ENCODE measurements at regions not wholly inside any gene's neighbourhood (a gene's known extent, or its start where the extent isn't known, plus 50 kb on each side); places are given as distances from the start of the nearest gene placed in this dataset.

GRCh38 chr6:90764001-90764400 lies 177.1 kb upstream of the MAP3K7 start:
- DNase-seq (ENCODE audit: low spot score) = no peak

GRCh38 chr6:90759664-90760063 lies 172.8 kb upstream of the MAP3K7 start:
- DNase-seq (ENCODE audit: low spot score) = no peak

- no peak for DNase-seq (ENCODE audit: low spot score)
Measured at GRCh38 chr6:90758741-90759140, 171.9 kb upstream of the MAP3K7 start.

GRCh38 chr6:90753820-90754643 lies 167.2 kb upstream of the MAP3K7 start:
- DNase-seq (ENCODE audit: low spot score) = no peak

GRCh38 chr6:90739802-90740201 lies 152.9 kb upstream of the MAP3K7 start:
- no peak for DNase-seq (ENCODE audit: low spot score)

DNA sequence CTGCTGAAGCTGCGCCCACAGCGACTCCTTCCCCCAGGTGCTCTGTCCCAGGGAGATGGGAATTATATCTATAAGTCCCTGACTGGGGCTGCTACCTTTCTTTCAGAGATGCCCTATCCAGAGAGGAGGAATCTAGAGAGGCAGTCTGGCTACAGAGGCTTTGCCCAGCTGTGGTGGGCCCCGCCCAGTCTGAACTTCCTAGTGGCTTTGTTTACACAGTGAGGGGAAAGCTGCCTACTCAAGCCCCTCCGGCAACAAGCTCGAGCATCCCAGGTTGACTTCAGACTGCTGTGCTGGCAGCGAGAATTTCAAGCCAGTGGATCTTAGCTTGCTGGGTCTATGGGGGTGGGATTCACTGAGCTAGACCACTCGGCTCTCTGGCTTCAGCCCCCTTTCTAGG lies 152.5 kb upstream of the MAP3K7 start:
- DNase-seq (ENCODE audit: low spot score) = no peak

DNA sequence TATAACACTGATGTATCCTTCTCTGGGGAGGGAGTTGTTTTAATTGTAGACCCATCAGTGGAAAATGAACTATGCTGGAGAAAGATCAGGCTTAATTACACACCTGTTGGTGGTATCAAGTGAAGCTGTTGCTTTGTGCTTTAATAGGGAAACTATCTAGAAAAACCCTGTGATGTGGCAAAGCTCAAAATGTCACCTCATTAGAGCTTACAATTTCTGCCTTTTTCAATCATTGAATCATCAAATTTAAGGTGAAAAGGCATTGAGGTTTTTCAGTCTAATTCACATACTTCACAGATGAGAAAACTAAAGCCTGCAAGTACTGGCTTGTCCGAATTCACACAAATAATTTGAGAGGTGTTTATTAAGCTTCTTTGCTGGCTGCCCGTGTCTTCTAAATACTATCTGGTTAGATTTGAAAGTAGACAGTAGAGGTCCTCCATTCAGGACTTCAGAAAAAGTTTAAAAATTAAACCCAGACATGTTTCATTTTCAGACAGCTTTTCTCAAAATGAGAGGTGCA lies 143.3 kb upstream of the MAP3K7 start:
- DNase-seq (ENCODE audit: low spot score) = no peak

DNA sequence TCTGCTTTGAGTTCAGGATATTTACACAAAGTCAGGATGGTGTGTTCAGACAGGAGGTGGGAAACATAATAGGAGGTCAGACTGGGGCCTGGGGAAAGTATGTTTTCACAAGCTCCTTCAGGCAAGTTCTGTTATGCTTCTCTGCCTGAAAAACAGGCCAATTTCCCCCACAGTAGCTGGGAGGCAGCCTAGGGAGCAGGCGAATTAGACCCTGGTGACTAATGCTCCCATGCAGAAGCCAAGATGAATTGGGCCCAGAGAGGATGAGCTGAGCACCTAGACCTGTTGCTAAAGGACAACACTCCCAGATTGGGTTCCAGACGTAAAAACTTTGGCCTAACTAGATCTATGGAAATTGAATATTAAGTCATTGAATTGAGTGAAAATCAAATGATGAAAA lies 142.2 kb upstream of the MAP3K7 start:
- DNase-seq (ENCODE audit: low spot score) = no peak

- no peak for DNase-seq (ENCODE audit: low spot score)
Measured at GRCh38 chr6:90722648-90723047, 135.8 kb upstream of the MAP3K7 start.

GRCh38 chr6:90720404-90720803 lies 133.5 kb upstream of the MAP3K7 start:
- DNase-seq (ENCODE audit: low spot score) = no peak

GRCh38 chr6:90719321-90720195 lies 132.7 kb upstream of the MAP3K7 start:
- DNase-seq (ENCODE audit: low spot score) = no peak

- DNase-seq (ENCODE audit: low spot score) = no peak
Measured at GRCh38 chr6:90716376-90716775, 129.5 kb upstream of the MAP3K7 start.

DNA sequence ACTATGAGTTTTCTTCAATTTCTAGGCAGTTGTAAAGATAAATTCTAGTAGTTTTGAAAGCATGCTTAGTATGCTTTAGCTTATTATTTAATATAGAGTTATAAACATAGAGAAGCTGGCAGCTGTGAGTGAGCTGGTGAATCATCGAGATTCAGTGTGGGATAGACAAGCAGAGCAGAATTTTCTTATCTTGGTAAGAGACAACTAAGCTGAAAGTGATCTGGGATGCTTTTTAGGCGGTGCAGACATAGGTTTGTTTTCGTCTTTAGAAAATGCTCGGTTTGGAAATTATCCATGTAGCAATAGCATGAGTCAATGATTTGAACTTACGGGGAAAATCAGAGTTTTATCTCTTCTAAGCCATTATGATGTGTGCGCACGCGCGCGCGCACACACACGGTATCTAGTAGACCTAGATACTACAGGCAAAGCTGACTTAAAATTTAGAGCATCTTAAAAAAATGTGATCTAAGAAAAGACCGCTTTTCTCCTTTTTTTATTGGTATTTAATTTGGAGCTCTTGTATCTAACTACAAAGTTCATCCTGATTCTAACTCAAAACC lies 128.3 kb upstream of the MAP3K7 start:
- DNase-seq (ENCODE audit: low spot score) = no peak

DNA sequence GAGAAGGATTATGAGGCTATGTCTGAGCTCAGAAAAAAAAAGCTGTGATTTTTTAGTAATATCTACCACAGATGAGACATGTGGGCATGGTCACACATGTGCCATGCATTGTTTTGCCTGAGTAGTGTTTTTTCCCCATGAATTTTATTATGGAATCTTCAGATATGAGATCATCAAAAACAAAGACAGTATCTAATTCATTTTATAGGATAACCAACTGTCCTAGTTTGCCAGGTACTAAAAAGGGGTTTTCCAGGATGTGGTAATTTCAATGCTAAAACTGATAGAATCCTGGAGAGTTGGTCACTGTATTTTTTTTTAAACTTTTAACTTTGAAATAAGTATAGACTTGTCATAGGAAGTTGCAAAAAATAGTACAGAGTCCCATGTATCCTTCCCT lies 127.4 kb upstream of the MAP3K7 start:
- DNase-seq (ENCODE audit: low spot score) = no peak

- no peak for DNase-seq (ENCODE audit: low spot score)
Measured at GRCh38 chr6:90712114-90712513, 125.2 kb upstream of the MAP3K7 start.

DNA sequence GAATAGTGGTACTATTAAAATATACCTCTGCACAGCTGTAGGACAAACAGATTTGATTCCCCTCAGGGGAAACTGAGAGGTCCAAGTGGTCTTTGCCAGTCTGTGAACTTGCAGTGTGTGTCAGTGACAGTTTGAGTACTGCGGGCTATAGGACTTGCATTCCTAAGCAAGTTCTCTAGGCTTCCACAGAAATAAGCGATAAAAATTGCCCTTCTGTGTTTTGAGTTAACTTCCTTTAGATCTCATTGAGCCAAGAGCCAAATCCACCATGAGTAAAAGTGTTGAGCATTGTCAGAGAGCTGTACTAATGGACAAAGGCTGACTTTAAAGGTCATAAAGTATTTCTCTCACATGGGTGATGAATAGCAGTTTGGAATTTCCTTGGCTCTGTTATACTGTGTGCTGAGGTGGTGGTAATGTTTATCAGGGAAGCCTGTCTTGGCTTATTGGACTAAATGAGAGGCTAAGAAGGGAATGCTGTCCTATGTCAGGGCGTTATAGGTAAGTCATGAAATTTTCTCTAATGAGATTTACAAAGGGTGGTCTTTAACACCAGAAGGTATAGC lies 122.6 kb upstream of the MAP3K7 start:
- no peak for DNase-seq (ENCODE audit: low spot score)

DNA sequence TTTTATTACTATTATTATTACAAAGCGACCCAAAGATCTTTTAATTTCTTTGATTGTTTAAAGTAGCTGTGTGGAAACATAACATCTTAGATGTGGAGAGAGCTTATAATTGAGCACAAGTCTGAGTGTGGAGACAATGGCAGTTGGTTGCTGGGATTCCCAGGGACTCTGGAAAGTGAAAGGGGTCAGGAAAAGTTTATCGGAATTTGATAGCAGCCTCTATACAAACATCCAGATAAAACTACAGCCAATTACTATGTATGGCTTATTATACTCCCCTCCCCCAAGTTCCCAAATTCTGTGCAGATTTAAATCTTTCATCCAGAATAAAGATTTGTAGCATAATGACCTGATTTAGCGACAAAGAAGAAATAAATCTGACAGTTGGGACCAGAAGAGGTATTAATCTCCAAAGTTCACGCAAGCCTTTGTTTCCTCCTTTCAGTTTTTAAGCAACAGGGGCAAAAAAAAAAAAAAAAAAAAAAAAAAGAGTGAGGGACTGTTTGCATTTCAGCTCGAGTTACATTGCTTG lies 121.4 kb upstream of the MAP3K7 start:
- no peak for DNase-seq (ENCODE audit: low spot score)

DNA sequence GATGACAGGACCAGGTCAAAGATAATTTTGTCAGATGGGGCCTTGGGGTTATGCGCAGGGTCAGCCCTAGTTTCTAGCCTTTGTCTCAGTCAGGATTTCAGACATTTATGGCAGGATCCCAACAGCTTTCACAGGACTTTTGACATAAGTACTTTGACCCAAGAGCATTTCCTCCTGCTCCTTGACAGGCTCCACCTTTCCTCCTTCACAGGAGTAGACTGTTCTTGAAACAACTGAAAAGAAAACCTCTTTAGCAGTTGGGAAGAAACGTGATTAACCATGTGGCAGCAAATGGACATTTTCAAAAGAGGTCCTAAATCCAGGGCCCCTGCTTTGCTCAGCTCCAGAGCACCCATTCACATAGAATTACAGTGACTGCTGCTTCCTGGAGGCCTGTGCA lies 120.4 kb upstream of the MAP3K7 start:
- DNase-seq (ENCODE audit: low spot score) = no peak

- DNase-seq (ENCODE audit: low spot score) = no peak
Measured at GRCh38 chr6:90703336-90703735, 116.5 kb upstream of the MAP3K7 start.

DNA sequence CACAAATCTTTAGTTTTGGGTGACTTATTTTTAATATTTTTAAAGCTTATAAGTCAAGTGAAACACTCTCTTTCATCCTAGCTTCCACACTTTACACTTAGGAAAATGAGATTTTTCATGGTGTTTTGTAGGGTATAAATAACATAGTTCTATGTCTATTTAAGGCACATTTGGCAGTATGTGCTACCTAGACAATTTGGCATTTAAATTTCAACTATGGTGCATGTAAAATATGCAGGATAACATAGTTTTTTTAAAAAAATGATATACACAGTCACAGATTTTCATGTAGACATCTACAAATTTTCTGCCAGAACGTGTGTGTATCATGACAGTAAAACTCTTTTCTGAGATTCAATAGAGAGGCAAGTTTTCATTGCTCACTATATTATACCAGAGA lies 115.1 kb upstream of the MAP3K7 start:
- DNase-seq (ENCODE audit: low spot score) = no peak

GRCh38 chr6:90701146-90701781 lies 114.4 kb upstream of the MAP3K7 start:
- no peak for DNase-seq (ENCODE audit: low spot score)

Measured in HT-29 (cell line).